Activated CD4-positive, alpha-beta T cell treated with anti-CD3 and anti-CD28 coated beads, Interleukin-2, amount 10 ng/mL, durations not matched to agents 7 days and 5 days (primary cell): ENCODE measurements at regions not wholly inside any gene's neighbourhood (a gene's known extent, or its start where the extent isn't known, plus 50 kb on each side); places are given as distances from the start of the nearest gene placed in this dataset.
"Not testable (repeated sequence)": the region's sequence is repeated elsewhere in the genome, so short reads cannot be mapped to it uniquely, and the experiment has no call there.

Experiments used
- CTCF ChIA-PET: fragments of 350-600 bp; sonication (Branson Sonifier 250); formaldehyde crosslinking; loops from one replicate; lab custom pipeline; 2021; ENCODE audit warnings: antibody characterized with exemption; lab: Charles Lee
- POLR2A ChIA-PET: fragments of 350-600 bp; sonication (Branson Sonifier 250); formaldehyde crosslinking; loops from one replicate; lab custom pipeline; 2021; ENCODE audit warnings: antibody characterized with exemption; lab: Charles Lee
- DNase-seq: peaks from one replicate; pipeline ENCODE4 v3.0.0-alpha.2; 2020
- H3K27ac Mint-ChIP-seq: one replicate; pipeline ENCODE4 v1.8.0; 2021; ENCODE audit warnings: mild to moderate bottlenecking, moderate library complexity, mixed read lengths
- H3K27me3 Mint-ChIP-seq: one replicate; pipeline ENCODE4 v1.8.0; 2021; ENCODE audit warnings: mixed read lengths
- H3K36me3 Mint-ChIP-seq: one replicate; pipeline ENCODE4 v1.8.0; 2021; ENCODE audit warnings: low read depth, mixed read lengths
- H3K4me1 Mint-ChIP-seq: one replicate; pipeline ENCODE4 v1.8.0; 2021; ENCODE audit warnings: mixed read lengths
- H3K4me3 Mint-ChIP-seq: one replicate; pipeline ENCODE4 v1.8.0; 2021; ENCODE audit warnings: mild to moderate bottlenecking, moderate library complexity, mixed read lengths
- H3K9me3 Mint-ChIP-seq: one replicate; pipeline ENCODE4 v1.8.0; 2021; ENCODE audit warnings: mixed read lengths

DNA sequence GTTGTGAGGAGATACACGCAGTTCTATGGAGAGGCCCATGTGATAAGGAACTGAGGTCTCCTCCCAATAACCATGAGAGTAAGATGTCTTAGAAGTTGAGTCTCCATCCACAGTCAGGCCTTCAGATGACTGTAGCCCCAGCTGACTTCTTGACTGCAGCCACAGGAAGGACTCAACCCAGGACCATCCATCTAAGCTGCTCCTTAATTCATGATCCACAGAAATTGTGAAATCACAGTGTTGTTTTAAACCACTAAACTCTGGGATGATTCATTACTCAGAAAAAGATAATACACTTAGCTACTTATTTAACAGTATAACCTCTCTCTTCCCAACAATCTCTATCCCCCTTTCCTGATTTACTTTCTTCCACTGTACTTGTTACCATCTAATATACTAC, 173.3 kb downstream of the ALDH1A2 start:
- Mint-ChIP-seq H3K9me3 (no peaks in the 10 kb centered on the region), H3K36me3 (no peaks in the 10 kb centered on the region), H3K27me3 (peaks cover 6% of the 10 kb centered on the region), H3K4me3 (no peak overlapping the region), H3K4me1 (no peaks in the 10 kb centered on the region), H3K27ac (no peak overlapping the region)
- CTCF ChIA-PET = no interaction called here
- POLR2A ChIA-PET = no interaction called here
- no peak for DNase-seq

DNA sequence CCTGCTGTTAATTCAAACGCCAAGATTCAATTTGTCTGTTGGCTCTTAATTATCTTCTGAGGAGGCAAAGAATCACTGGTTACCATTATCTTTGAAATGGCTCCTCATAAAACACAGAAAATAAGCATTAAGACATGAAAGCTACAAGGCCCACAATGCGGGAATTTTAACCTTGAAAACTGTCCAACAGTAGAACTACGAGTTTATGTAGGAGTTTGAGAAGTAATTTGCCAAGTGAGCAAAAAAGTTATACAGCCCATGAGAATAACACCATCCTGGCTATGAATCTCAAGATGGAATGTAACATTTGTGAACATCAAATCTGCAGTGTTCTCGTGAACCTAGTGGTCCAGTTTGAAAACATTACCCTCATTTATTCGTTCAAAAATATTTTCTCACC, 172.5 kb downstream of the ALDH1A2 start:
- no peaks in the 10 kb centered on the region for H3K9me3 Mint-ChIP-seq
- no peak overlapping the region for H3K27ac Mint-ChIP-seq
- no peak for DNase-seq
- H3K4me3 Mint-ChIP-seq = no peak overlapping the region
- ChIA-PET CTCF (interaction anchor here (0.6 kb wide), 1 partner anchor 50 kb away, joined by 5 read pairs; no protein-coding TSS in a partner anchor), POLR2A (no interaction called here)
- no peaks in the 10 kb centered on the region for H3K4me1 Mint-ChIP-seq
- H3K36me3 Mint-ChIP-seq = no peaks in the 10 kb centered on the region
- H3K27me3 Mint-ChIP-seq = peaks cover 6% of the 10 kb centered on the region

DNA sequence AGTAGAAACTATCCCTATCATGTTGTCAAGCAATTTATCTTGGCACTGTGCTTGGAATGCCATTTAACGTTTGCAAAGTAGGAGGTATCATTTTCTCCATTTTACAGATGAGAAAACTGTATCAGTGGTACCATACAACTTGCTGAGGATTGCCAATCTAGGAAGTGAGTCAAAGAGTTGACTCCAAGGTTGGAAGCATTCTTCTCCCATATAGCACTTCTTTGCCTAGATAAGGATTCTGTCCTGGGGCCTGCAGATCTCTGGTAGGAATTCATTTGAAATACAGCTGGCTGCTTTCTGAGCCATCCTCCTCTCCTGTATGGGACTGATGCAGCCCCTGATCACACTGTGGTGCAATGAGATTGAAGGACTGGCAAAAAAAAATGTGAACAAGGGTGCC, 170.2 kb downstream of the ALDH1A2 start:
- H3K9me3 Mint-ChIP-seq = no peaks in the 10 kb centered on the region
- ChIA-PET POLR2A (no interaction called here), CTCF (no interaction called here)
- H3K36me3 Mint-ChIP-seq = no peaks in the 10 kb centered on the region
- H3K4me1 Mint-ChIP-seq = no peaks in the 10 kb centered on the region
- H3K27me3 Mint-ChIP-seq = peaks cover 6% of the 10 kb centered on the region
- H3K27ac Mint-ChIP-seq = no peak overlapping the region
- H3K4me3 Mint-ChIP-seq = no peak overlapping the region
- no peak for DNase-seq

GRCh38 chr15:57896114-57896513, 169.4 kb downstream of the ALDH1A2 start:
- DNase-seq = no peak
- H3K4me1 Mint-ChIP-seq = no peaks in the 10 kb centered on the region

DNA sequence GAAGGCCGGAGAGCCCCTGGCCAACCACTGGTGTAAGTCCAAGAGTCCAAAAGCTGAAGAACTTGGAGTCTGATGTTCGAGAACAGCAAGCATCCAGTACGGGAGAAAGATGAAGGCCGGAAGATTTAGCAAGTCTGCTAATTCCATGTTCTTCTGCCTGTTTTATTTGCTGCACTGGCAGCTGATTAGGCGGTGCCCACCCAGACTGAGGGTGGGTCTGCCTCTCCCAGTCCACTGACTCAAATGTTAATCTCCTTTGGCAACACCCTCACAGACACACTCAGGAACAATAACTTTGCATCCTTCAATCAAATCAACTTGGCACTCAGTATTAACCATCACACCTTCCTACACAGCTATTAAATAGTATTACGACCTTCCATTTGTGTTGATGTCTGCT, 168.6 kb downstream of the ALDH1A2 start:
- CTCF ChIA-PET, DNase-seq: not testable (repeated sequence)

More at GRCh38 chr15:57896114-57896513, 169.4 kb downstream of the ALDH1A2 start:
- Mint-ChIP-seq H3K27ac (no peak overlapping the region), H3K36me3 (no peaks in the 10 kb centered on the region), H3K9me3 (no peaks in the 10 kb centered on the region), H3K4me3 (no peak overlapping the region), H3K27me3 (peaks cover 5% of the 10 kb centered on the region)
- POLR2A ChIA-PET = no interaction called here
- CTCF ChIA-PET = no interaction called here

GRCh38 chr15:57897870-57898269, 167.6 kb downstream of the ALDH1A2 start:
- POLR2A ChIA-PET = no interaction called here
- no peaks in the 10 kb centered on the region for H3K4me1 Mint-ChIP-seq
- H3K27me3 Mint-ChIP-seq = peaks cover 8% of the 10 kb centered on the region
- H3K4me3 Mint-ChIP-seq = no peak overlapping the region
- H3K9me3 Mint-ChIP-seq = no peaks in the 10 kb centered on the region
- H3K27ac Mint-ChIP-seq = no peak overlapping the region
- no peak for DNase-seq
- CTCF ChIA-PET = no interaction called here
- H3K36me3 Mint-ChIP-seq = no peaks in the 10 kb centered on the region

More for the DNA sequence above, 168.6 kb downstream of the ALDH1A2 start:
- H3K27ac Mint-ChIP-seq, H3K4me1 Mint-ChIP-seq, H3K36me3 Mint-ChIP-seq, POLR2A ChIA-PET, H3K9me3 Mint-ChIP-seq, H3K27me3 Mint-ChIP-seq, H3K4me3 Mint-ChIP-seq: not testable (repeated sequence)

- ChIA-PET CTCF (interaction anchor here (0.6 to 1.1 kb wide), 2 partner anchors 21 to 128 kb away, joined by 3 to 5 read pairs; no protein-coding TSS in a partner anchor), POLR2A (no interaction called here)
- Mint-ChIP-seq H3K4me3 (no peak overlapping the region), H3K36me3 (no peaks in the 10 kb centered on the region), H3K27ac (no peak overlapping the region), H3K9me3 (no peaks in the 10 kb centered on the region), H3K27me3 (peaks cover 10% of the 10 kb centered on the region), H3K4me1 (no peaks in the 10 kb centered on the region)
- DNase-seq = no peak
Measured at GRCh38 chr15:57902155-57902554, 163.4 kb downstream of the ALDH1A2 start.
